B cell (primary cell): ENCODE measurements at regions not wholly inside any gene's neighbourhood (a gene's known extent, or its start where the extent isn't known, plus 50 kb on each side); places are given as distances from the start of the nearest gene placed in this dataset.

Experiments
- CTCF ChIP-seq: fragments of 200-600 bp; IDR thresholded peaks from one replicate; pipeline ENCODE4 v1.8.0; 2022; ENCODE audit warnings: antibody characterized with exemption, mild to moderate bottlenecking
- EZH2 ChIP-seq: IDR thresholded peaks from 2 replicates; pipeline ENCODE4 v1.6.1; 2012; ENCODE audit warnings: borderline replicate concordance, low read depth, mild to moderate bottlenecking, moderate library complexity, low read length; ENCODE audit not compliant: insufficient read depth, poor library complexity, severe bottlenecking

GRCh38 chr11:45551191-45551713 lies 114.2 kb downstream of the CHST1 start:
- TF ChIP-seq EZH2 (no peak), CTCF (no peak)
